Activated T-helper 2 cell treated with anti-CD3 and anti-CD28 coated beads, Interferon-gamma antibody, Interleukin-2, Interleukin-4, amounts not matched to agents 10 μg/mL and 5 μg/mL and 100 μg/mL, durations not matched to agents 14 hours and 24 hours and 36 hours (primary cell): ENCODE measurements at regions not wholly inside any gene's neighbourhood (a gene's known extent, or its start where the extent isn't known, plus 50 kb on each side); places are given as distances from the start of the nearest gene placed in this dataset.

ENCODE experiments used
- DNase-seq: peaks from one replicate; pipeline ENCODE4 v3.0.0; 2021; ENCODE audit warnings: low spot score
- H3K27ac Mint-ChIP-seq: one replicate; pipeline ENCODE4 v1.8.0; 2021; ENCODE audit warnings: mixed read lengths
- H3K27me3 Mint-ChIP-seq: one replicate; pipeline ENCODE4 v1.8.0; 2021; ENCODE audit warnings: low read depth, mixed read lengths
- H3K36me3 Mint-ChIP-seq: one replicate; pipeline ENCODE4 v1.8.0; 2021; ENCODE audit warnings: low read depth, mixed read lengths
- H3K4me1 Mint-ChIP-seq: one replicate; pipeline ENCODE4 v1.8.0; 2021; ENCODE audit warnings: low read depth, mixed read lengths
- H3K4me3 Mint-ChIP-seq: one replicate; pipeline ENCODE4 v1.8.0; 2021; ENCODE audit warnings: low read depth, mild to moderate bottlenecking, moderate library complexity, mixed read lengths
- H3K9me3 Mint-ChIP-seq: one replicate; pipeline ENCODE4 v1.8.0; 2021; ENCODE audit warnings: mixed read lengths
- intact Hi-C: fragments of 100-400 bp; cut with micrococcal nuclease; formaldehyde crosslinking; loops from one replicate; pipeline ENCODE4 v1.15.1; 2023

GRCh38 chr2:236395067-236395466 lies 130.9 kb upstream of the ASB18 start:
- Mint-ChIP-seq H3K27me3 (no peaks in the 10 kb centered on the region), H3K4me3 (no peak overlapping the region), H3K27ac (no peak overlapping the region), H3K4me1 (no peaks in the 10 kb centered on the region), H3K36me3 (no peaks in the 10 kb centered on the region), H3K9me3 (no peaks in the 10 kb centered on the region)
- intact Hi-C loops, result no loop called here
- DNase-seq, result no peak

GRCh38 chr2:236396818-236397350 lies 132.7 kb upstream of the ASB18 start:
- intact Hi-C loops, result no loop called here
- H3K27ac Mint-ChIP-seq, result no peak overlapping the region
- H3K9me3 Mint-ChIP-seq, result no peaks in the 10 kb centered on the region
- DNase-seq, result no peak
- no peaks in the 10 kb centered on the region for H3K36me3 Mint-ChIP-seq
- H3K27me3 Mint-ChIP-seq, result no peaks in the 10 kb centered on the region
- no peaks in the 10 kb centered on the region for H3K4me1 Mint-ChIP-seq
- H3K4me3 Mint-ChIP-seq, result no peak overlapping the region

GRCh38 chr2:236397681-236398080 lies 133.5 kb upstream of the ASB18 start:
- Mint-ChIP-seq H3K27ac (no peak overlapping the region), H3K36me3 (no peaks in the 10 kb centered on the region), H3K4me3 (no peak overlapping the region), H3K4me1 (no peaks in the 10 kb centered on the region), H3K27me3 (no peaks in the 10 kb centered on the region), H3K9me3 (no peaks in the 10 kb centered on the region)
- intact Hi-C loops, result no loop called here
- DNase-seq, result no peak

- no peak for DNase-seq
- Mint-ChIP-seq H3K9me3 (no peaks in the 10 kb centered on the region), H3K27me3 (no peaks in the 10 kb centered on the region), H3K4me3 (no peak overlapping the region), H3K4me1 (no peaks in the 10 kb centered on the region), H3K36me3 (no peaks in the 10 kb centered on the region), H3K27ac (no peak overlapping the region)
- intact Hi-C loops, result no loop called here
These were observed 135.2 kb upstream of the ASB18 start for GRCh38 chr2:236399409-236399808.

GRCh38 chr2:236400046-236400574 lies 135.9 kb upstream of the ASB18 start:
- Mint-ChIP-seq H3K36me3 (no peaks in the 10 kb centered on the region), H3K4me3 (no peak overlapping the region), H3K27ac (no peak overlapping the region), H3K9me3 (no peaks in the 10 kb centered on the region), H3K4me1 (no peaks in the 10 kb centered on the region), H3K27me3 (no peaks in the 10 kb centered on the region)
- DNase-seq, result no peak
- intact Hi-C loops, result no loop called here

GRCh38 chr2:236400594-236401360 lies 136.6 kb upstream of the ASB18 start:
- Mint-ChIP-seq H3K9me3 (no peaks in the 10 kb centered on the region), H3K4me3 (no peak overlapping the region), H3K27me3 (no peaks in the 10 kb centered on the region), H3K27ac (no peak overlapping the region), H3K36me3 (no peaks in the 10 kb centered on the region), H3K4me1 (no peaks in the 10 kb centered on the region)
- no peak for DNase-seq
- intact Hi-C loops, result no loop called here

- Mint-ChIP-seq H3K4me3 (no peak overlapping the region), H3K27ac (no peak overlapping the region), H3K27me3 (no peaks in the 10 kb centered on the region), H3K4me1 (no peaks in the 10 kb centered on the region), H3K9me3 (no peaks in the 10 kb centered on the region), H3K36me3 (no peaks in the 10 kb centered on the region)
- intact Hi-C loops, result no loop called here
- DNase-seq, result no peak
These were observed 138.0 kb upstream of the ASB18 start for GRCh38 chr2:236402033-236402790.

GRCh38 chr2:236403125-236403524 lies 138.9 kb upstream of the ASB18 start:
- H3K36me3 Mint-ChIP-seq, result no peaks in the 10 kb centered on the region
- H3K27me3 Mint-ChIP-seq, result no peaks in the 10 kb centered on the region
- H3K9me3 Mint-ChIP-seq, result no peaks in the 10 kb centered on the region
- intact Hi-C loops, result no loop called here
- H3K4me1 Mint-ChIP-seq, result no peaks in the 10 kb centered on the region
- H3K4me3 Mint-ChIP-seq, result no peak overlapping the region
- no peak for DNase-seq
- H3K27ac Mint-ChIP-seq, result no peak overlapping the region

- Mint-ChIP-seq H3K4me1 (no peaks in the 10 kb centered on the region), H3K36me3 (no peaks in the 10 kb centered on the region), H3K27ac (no peak overlapping the region), H3K27me3 (no peaks in the 10 kb centered on the region), H3K9me3 (no peaks in the 10 kb centered on the region), H3K4me3 (no peak overlapping the region)
- intact Hi-C loops, result no loop called here
- DNase-seq, result no peak
These were observed 139.6 kb upstream of the ASB18 start for GRCh38 chr2:236403811-236404210.

GRCh38 chr2:236404346-236404745 lies 140.1 kb upstream of the ASB18 start:
- Mint-ChIP-seq H3K27me3 (no peaks in the 10 kb centered on the region), H3K9me3 (no peaks in the 10 kb centered on the region), H3K4me1 (no peaks in the 10 kb centered on the region), H3K27ac (no peak overlapping the region), H3K4me3 (no peak overlapping the region), H3K36me3 (no peaks in the 10 kb centered on the region)
- intact Hi-C loops, result no loop called here
- DNase-seq, result no peak

GRCh38 chr2:236405357-236405756 lies 141.2 kb upstream of the ASB18 start:
- no peaks in the 10 kb centered on the region for H3K4me1 Mint-ChIP-seq
- H3K9me3 Mint-ChIP-seq, result no peaks in the 10 kb centered on the region
- H3K36me3 Mint-ChIP-seq, result no peaks in the 10 kb centered on the region
- no peak overlapping the region for H3K4me3 Mint-ChIP-seq
- no peak overlapping the region for H3K27ac Mint-ChIP-seq
- no peak for DNase-seq
- intact Hi-C loops, result no loop called here
- H3K27me3 Mint-ChIP-seq, result no peaks in the 10 kb centered on the region

- Mint-ChIP-seq H3K4me3 (no peak overlapping the region), H3K27me3 (no peaks in the 10 kb centered on the region), H3K9me3 (peaks cover 4% of the 10 kb centered on the region), H3K27ac (no peak overlapping the region), H3K4me1 (no peaks in the 10 kb centered on the region), H3K36me3 (no peaks in the 10 kb centered on the region)
- intact Hi-C loops, result no loop called here
- DNase-seq, result no peak
These were observed 143.9 kb upstream of the ASB18 start for GRCh38 chr2:236408090-236408489.

- Mint-ChIP-seq H3K27ac (no peak overlapping the region), H3K27me3 (no peaks in the 10 kb centered on the region), H3K4me3 (no peak overlapping the region), H3K9me3 (peaks cover 4% of the 10 kb centered on the region), H3K36me3 (no peaks in the 10 kb centered on the region), H3K4me1 (no peaks in the 10 kb centered on the region)
- DNase-seq, result no peak
- intact Hi-C loops, result no loop called here
These were observed 144.6 kb upstream of the ASB18 start for GRCh38 chr2:236408786-236409185.
